T follicular helper cell (primary cell): ENCODE measurements at regions not wholly inside any gene's neighbourhood (a gene's known extent, or its start where the extent isn't known, plus 50 kb on each side); places are given as distances from the start of the nearest gene placed in this dataset.

Experiments used
- DNase-seq: peaks from one replicate; pipeline ENCODE4 v3.0.0-alpha.2; 2020; ENCODE audit warnings: low read depth

DNA sequence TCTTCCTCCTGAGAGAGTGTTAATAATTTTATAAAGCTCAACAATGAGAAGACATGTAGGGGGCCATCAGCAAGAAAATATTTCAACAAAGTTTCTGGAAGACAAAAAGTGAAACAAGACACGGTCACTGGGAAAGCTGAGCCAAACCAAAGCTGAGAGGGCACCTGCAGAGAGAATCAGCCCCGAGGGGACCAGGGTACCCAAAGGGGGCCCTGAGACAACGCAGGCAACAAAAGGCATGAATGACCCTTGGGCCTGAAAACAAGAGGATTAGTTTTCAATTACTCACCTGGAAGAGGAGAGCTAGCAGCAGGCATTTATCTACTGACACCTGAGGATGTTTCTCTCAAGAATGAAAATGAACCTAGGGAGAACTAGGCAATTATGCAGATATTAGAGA is 461.2 kb upstream of the MGMT start:
- DNase-seq: no peak

DNA sequence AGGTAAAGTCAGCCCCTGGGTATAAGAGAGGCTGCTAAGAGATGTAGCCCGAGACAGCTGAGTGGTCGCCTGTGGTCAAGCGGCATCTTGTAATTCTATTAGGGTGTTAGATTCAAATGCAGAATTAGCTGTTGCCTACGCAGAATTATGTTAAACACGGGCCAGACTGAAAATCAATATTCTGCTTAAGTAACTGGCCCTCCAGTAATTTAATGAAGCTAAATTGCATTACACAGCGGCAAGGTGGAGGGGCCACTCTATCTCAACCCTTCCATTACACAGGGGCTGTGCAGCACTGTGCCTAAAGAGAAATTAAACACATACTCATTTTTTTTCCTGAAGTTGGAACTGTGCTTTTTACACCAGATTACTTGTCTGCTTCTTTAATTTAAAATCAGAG is 448.5 kb upstream of the MGMT start:
- no peak for DNase-seq

DNA sequence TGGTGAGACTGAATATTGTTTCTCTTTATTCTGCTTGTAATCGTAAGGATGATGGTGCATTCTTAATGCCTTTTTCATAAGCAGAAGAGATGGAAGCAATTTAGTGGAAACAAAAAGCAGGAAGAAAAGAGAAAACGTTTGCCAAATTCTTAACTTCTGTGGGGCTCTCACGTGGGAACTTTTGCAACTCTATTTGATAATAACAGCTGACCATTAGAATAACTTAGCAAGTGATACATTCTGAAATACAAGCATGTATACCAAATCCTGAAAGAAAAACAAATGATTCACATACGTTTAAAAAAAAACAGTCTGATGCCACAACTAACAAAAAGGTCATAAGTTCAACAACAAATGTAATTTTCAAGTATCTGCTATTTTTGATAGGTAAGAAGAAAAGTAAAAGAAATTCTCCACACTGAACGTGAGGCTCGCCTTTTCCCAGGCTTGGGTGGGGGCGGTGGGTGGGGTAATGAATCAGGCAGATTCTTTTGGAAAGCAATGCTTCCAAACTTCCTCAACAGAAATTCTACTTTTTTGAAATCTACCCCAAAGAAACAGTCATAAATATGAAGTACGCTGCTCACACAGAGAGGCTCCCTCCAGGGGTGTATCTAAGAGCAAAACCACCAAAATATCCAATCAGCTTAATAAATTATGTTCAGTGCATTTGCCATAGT is 446.2 kb upstream of the MGMT start:
- no peak for DNase-seq

DNA sequence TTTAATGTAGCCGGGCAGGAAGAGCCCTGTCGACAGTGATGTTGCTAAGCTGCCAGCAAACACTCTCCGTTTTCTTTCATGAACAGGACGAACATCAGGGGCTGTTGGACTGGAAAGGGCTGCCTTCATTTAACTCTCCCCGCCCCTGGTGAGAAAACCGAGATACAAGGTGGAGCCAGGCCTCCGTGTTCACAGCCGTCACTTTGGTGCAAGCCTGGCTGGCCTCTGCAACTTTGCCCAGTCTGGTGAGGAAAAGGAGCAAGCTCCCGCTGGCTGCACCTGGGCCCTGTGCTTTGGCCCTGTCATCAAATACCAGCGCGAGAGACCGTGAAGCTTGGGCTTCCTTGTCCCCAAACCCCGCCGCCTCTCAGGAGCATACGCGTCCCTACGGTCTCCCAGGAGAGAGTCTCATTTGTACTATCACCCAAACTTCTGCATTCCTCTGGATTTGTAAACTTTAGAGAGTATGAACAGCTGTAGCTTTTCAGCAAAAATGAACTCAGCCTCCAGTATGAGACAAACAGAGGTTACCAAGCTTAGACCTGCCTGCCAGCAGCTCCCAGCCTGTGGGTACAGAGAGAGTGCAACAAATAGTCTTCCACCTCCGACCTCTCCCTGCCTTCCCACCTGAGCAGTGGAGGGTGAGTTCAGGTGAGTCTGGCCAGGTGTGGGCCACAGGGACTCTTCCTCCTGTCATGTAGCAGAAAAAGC is 445.3 kb upstream of the MGMT start:
- DNase-seq: no peak

DNA sequence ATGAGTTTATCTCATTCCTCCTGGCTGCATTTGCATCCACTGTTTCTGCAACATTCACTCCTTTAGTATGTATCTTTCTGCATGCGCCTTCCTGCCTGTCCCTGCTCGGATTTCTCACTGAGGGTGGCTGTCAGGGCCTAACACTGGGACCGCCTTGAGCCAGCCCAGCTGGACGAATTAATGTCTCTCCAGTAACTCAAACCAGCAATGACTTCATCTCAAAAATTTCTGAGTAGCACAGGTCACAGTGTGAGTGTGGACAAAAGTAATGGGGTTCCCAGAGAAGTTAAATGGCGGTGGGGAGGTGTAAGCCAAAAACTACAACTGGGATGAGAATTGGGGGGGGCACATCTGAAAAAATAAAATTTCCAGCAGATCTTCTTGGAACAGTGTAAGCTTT is 444.0 kb upstream of the MGMT start:
- no peak for DNase-seq

DNA sequence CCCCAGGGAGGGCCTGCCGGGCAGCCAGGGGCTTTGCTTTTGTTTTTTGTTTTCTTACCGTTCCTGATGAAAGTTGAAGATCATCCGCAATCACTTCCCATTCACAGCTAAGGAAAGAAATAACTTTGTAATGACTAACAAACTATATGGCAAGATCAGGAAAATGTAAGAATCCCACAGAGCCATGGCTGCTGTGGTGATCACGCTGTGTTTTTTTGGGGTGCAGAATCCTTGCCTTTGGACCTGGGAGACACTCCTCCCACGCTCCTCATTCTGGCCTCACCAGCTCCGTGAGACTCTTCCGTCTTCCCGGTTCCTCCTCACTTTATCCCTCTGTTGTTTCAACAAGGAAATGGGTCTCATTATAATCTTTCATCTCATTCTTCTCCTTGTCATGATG is 443.0 kb upstream of the MGMT start:
- DNase-seq: no peak

DNA sequence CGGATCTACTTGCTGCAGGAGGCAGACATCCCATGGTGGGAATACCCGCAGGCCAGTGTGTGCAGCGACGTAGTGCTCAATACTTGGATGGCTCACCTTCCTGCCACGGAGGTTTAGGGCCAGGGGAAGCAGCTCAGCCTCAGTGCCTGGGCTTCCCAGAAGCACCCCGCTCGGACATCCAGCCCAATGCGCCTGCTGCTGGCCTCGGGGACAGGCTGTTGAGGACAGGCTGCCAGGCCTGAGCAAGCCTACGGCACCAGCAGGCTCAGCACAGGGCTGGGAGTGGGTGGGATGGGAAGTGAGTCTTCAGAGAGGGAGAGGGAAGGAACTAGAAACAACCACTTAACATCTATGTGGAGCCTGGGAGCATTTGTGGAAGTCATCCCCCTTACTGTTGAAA is 441.3 kb upstream of the MGMT start:
- DNase-seq: no peak

DNA sequence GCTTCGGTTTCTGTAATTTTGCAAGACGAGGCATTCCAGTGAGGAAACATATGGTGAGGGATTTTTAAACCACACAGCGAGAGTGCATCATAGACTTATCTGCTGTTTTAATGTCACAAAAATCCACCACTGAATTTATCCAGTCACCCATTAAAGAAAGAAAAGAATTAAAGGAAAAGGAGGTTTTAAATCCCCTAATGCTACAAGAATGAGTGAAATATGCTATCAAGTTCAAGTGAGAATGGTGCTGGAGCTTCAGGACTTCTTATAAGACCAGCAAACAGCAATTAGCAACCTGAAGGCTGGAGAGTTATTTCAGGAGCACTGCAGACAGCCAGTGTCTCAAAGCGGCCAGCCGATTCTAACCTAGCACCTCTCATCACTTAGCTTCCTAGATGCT is 439.1 kb upstream of the MGMT start:
- no peak for DNase-seq

DNA sequence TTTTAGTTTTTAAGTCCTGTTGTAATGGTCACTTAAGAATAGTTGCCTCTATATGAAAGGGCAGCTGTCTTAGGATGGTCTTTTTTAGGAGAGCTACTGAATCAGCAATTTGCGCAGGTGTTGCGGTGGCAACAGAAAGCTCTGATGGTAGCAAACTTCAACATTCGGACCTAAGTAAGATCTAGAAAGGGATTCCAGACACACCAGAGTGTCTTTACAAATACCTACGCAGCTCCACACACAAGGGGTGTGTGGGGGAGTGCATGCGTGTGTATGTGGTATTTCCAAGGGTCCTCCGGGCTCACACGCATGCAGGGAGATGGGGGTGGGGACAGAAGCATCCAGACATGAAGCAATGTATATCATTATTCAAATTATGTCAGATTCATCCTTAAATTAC is 438.6 kb upstream of the MGMT start:
- DNase-seq: no peak

DNA sequence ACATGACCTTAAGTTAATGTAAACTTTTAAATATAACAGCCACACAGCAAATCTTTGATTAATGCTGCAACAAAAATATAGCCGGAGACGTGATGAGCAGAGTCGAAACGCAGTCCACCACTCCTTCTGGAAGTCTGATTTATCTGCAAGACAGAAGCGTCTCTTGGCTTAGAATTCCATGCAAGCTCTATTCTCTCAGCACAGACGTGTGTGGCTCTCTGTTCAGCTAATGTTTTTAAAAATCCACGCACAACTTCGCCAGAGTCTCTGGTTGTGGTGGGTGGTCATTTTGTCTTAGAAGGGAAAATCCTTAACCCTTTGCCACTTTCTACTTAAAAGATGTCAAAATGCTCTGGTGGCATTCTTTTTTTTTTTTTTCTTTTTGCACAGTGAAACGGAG is 438.0 kb upstream of the MGMT start:
- no peak for DNase-seq

DNA sequence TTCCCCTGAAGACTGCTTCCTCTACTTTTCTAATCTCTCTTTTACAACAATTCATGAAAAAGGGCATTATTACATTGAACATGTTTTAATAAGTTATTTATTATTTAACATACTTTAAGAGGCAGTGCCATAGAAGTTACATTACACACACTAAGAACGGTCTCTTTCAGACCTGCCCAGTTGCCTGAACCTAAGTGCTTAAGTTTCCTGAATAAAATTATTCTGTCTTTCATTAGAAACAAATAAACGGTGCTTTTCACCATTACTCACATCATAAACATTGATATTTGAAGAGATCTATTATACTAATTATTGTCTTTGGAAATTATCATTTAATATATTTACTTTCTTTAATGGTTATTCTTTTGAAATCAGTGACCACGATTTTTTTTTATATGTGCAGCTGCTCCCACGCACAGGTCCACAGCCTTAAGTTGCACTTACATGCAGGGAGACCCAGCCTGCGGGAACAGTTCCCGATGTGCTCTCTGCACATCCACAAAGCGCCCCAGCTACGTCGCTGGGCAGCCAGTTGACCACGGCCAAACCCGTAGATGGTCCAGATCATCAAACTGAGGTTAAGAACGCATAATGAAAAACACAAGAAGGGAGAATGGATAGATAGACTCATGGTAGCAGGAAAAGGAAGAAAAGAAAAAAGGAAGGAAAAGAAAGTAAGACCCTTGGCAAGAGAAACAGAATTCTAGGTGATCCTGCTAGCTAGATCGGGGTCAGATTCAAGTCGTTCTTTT is 437.0 kb upstream of the MGMT start:
- no peak for DNase-seq

DNA sequence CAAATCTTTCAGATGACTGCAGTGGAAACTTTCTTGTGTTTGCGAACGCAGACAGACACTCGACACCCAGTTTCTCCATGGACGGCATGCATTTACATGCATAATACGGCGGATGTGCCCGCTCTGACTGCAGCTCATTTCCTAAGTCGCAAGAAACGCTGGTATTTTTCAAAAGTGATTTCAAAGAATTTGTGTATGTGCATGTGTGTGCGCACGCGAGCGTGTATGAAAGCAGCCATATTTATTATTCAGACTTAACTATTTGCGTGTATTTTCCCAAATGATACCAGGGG is 436.5 kb upstream of the MGMT start:
- DNase-seq: no peak

DNA sequence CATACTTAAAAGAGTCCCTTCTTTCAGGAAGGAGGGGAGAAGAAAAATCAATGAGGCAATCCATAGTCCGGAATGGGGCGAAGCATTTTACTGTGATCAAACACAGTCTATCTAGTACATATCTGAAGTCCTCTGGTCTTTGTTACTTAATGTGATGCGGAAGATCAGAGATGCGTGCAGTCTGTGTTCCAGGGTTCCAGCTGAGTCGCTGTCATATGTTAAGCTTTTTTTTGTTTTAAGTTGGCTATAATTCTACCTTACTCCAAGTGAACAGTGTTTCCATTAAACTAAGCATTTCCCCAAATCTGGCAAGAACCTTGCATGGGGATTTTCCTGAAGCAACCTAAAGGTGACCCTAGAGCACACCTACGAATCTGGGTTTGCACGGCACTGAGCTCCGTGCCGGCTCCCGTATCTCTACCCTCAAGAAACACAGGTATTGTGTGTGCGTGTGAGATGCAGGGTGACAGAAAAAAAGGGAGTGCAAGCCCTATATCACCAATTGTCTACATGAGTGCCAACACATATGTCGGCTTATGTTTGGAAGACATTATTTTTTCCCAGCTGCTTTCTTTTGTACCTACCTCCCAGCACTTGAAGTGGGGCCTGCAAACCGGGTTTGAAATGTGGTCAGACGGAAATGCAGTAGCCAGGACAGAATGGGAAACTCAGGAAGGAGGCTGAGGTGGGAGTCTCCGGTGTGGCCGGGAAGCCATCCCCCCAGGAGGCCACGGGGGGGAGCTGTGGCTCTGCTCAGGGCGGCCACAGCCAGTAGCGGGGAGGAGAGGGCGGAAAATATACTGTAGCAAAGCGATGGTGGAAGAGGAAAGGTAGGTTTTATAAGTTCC is 435.8 kb upstream of the MGMT start:
- peak; percentile 7 for DNase-seq

DNA sequence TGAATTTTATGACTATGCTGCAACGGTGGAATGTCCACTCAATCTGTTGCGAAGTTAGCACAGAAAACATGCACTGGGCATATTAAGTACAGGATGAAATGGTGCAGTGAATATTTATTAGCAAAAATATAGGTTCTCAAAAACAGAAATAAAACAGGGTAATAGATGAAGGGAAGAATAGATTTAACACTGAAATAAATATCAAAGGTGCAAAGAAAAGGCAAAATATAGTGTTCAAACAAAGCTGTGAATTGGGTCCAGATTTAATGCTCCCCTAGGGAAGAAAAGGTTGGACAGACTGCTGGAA is 435.2 kb upstream of the MGMT start:
- DNase-seq: no peak

DNA sequence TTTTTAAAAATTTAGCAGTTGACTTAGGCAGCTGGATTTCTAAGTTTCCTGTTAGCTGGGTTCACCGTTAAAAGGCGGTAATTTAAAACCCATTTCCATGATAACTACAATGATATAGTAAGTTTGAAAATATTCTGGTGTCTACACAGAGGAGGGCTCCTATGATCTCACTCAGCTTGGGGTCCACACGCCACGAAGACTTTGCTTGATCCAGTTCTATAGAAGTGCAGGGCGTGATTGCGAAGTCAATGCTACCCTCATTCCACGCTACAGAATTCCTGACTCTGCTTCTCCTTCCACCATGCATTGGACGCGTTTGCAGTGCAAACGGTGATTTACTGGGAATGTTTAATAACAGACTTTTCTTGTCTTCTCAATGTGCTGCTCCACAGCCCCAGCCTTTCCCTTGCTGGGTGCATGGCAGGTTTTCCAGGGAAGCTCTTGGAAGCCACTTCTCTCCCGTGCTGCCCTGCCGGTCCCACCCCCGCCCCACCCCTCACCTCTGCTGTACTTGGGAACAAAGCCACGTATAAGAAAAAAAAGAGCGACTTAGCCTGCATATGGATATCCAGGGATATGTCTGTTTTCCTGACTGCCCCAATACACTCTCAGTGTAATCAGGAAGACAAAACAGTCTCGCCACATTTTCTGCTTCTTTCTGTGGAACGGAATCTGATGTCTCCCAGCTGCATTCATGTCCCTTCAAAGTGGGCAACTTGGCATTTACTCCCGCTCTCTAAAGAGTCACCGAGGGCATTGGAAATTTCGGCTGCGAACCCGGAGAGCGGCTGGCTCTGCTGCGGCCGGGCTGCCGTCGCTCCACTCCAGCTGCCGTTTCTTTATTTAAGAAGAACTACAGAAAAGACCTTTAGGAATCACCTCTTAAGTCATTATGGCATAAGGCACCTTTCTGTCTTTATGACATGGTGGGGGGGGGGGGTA is 434.4 kb upstream of the MGMT start:
- DNase-seq: no peak

DNA sequence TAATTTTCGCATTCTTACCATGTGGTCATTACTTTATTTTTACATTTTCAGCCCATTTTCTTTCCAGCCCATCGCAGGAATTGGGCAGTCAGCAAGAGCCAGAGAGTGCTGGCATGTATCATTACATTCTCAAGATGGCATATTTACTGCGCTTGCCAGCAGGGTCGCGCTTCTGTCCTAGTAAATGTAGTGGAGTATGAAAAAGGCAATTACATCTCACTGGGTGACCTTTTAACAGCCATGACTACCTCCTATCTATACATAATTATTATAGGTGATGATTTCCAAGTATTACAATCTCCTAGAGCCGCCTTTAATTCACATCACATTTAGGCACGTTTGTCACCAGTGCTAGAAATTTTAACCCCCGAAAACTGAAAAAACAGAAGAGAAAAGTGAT is 433.7 kb upstream of the MGMT start:
- no peak for DNase-seq

DNA sequence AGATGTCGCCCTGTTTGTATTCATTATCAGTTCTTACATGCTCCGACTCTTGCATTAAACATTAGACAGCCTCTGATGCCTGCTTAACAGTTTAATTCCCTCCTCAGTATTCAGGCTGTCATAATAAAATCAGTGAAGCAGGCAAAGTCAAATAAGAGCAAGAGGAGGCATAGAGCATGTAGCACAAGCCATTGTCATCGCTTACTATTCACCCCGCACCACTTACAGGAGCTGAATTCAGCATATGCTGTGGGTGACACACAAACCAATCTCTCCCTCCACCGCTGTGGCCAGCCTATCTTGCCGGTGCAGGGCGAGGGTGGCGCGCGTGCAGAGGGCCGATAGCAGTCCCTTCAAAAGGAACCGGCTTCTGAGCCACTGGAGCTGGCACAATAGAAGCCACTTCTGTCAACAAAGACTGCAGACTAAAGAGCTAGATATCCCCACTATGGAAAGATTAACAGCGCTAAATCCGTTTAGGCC is 433.2 kb upstream of the MGMT start:
- DNase-seq: no peak

DNA sequence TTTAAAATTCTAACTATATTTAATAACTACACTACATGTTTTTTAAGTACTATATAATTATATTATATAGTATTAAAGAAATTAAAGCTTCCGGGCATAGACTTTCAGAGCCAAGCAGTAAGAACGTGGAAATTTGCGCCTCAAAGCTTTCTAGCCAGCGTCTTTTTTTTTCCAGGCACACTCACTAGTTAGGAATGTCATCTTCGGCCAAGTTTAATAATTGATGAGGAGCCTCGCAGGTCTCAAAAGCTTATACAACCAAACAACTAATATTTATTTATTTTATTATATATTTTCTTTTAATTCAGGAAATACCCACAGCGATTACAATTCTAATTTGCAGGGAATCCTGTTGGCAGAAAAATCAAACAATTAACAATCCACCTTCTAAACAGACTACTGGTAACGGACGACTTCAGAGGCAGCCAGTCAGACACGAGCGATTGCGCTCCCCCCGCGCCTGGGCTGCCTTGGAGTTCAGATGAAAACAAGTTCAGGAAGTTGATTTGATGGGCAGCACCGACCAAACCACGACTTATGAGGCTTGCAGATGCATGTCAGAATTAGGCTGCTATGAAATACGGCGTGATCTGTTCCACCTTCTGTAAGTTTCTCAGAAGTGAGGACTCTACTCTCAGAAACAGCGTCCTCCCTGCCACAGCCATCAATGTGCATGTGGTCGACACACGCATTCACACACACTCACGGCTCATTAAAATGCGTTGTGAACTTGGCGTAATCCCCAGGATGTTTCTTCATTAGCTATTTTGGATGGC is 431.8 kb upstream of the MGMT start:
- no peak for DNase-seq

DNA sequence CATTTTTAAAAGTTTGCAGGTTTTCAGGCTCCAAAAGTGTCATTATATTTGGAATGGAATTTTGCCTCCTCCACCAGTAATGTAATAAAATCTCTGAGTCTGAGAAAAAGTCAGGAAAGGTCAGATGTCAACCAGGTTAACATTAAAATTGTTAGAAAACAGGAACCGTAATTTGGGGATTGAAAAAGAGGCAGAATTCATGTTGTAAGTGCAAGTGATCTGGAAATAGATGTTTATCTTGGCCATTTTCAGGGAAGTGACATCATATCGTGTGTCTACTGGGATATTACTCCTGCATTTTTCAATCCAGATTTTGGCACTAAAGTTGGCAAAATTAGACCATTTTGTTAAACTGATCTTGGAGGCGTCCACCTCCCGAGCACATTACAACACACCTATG is 428.5 kb upstream of the MGMT start:
- no peak for DNase-seq
